ENCODE measurements at regions not wholly inside any gene's neighbourhood (a gene's known extent, or its start where the extent isn't known, plus 50 kb on each side); places are given as distances from the start of the nearest gene placed in this dataset.
"Not testable (repeated sequence)": the region's sequence is repeated elsewhere in the genome, so short reads cannot be mapped to it uniquely, and the experiment has no call there.

- TF ChIP-seq EP300 (IDR thresholded peaks at IDR 0.05; ENCODE audit: borderline replicate concordance in 1 of 2, control insufficient read depth in 1 of 2, low read depth in 2 of 2, low read length in 2 of 2), result peak in 1 of 2 experiments; percentile 29; a peak in 1 of 4 replicates
- peak; percentile 57 for TF ChIP-seq ATF7 (IDR thresholded peaks at IDR 0.05; ENCODE audit: low read depth)
- TF ChIP-seq E2F4 (IDR thresholded peaks at IDR 0.05; ENCODE audit: low read depth, low read length), result no peak
- 0 out of 4 replicates have a peak, but pooled peaks of 1 of the 2 experiments have one; percentile 16 for TF ChIP-seq SRF (IDR thresholded peaks at IDR 0.05; ENCODE audit: low read depth in 2 of 2, low read length in 2 of 2)
- peak; percentile 19; the same call in 1 of the 2 replicates for TF ChIP-seq CREM (IDR thresholded peaks at IDR 0.05; ENCODE audit: low read depth)
- TF ChIP-seq SMC3 (IDR thresholded peaks at IDR 0.05; ENCODE audit: borderline replicate concordance, low read length), result no peak
- peak; percentile 34; the same call in 1 of the 2 replicates for TF ChIP-seq SMARCA5 (IDR thresholded peaks at IDR 0.05)
- peak; percentile 74 for TF ChIP-seq EED (IDR thresholded peaks at IDR 0.05; ENCODE audit: low read depth)
- TF ChIP-seq TCF3 (IDR thresholded peaks at IDR 0.05; ENCODE audit: borderline replicate concordance, insufficient read depth, low read depth, low read length), result no peak
Measured at GRCh38 chr2:242085941-242086621, 216.6 kb downstream of the RTP5 start (continued).

GRCh38 chr2:242088044-242088443, 218.5 kb downstream of the RTP5 start:
- peak overlapping the region; percentile 22; the same call in 1 of the 2 replicates for H3K9ac ChIP-seq (ENCODE audit: control insufficient read depth, insufficient read depth, low read length)
- H3K79me2 ChIP-seq (ENCODE audit: control insufficient read depth, insufficient read depth, low read length); RAD21 ChIA-PET (ENCODE audit: unreplicated experiment); SMC1A ChIA-PET (ENCODE audit: uncharacterized antibody, unreplicated experiment); H3K36me3 ChIP-seq (ENCODE audit: control insufficient read depth in 2 of 2, insufficient read depth in 2 of 2, low read length in 1 of 2); H3K27me3 ChIP-seq (replicated peaks in 1 of 2; ENCODE audit: control insufficient read depth in 2 of 2, insufficient read depth in 2 of 2, low read length in 1 of 2); H3K27ac ChIP-seq (ENCODE audit: control insufficient read depth, insufficient read depth); H3K4me1 ChIP-seq (ENCODE audit: control insufficient read depth, insufficient read depth, low read length); H3K9me3 ChIP-seq (replicated peaks; ENCODE audit: control insufficient read depth, insufficient read depth, low read length); CTCF ChIA-PET; BruUV-seq (replicated peaks); POLR2A ChIA-PET; DNase-seq (ENCODE audit: low read depth, low spot score); FAIRE-seq; in situ Hi-C loops (cut with MboI); H4K20me1 ChIP-seq (ENCODE audit: control insufficient read depth, insufficient read depth): not testable (repeated sequence)
- peak overlapping the region; percentile 60 for H3K4me2 ChIP-seq (ENCODE audit: control insufficient read depth, insufficient read depth)
- intact Hi-C loops (cut with micrococcal nuclease; ENCODE audit: unreplicated experiment), result loop anchor here (5.0 kb wide), 1 partner anchor 121 kb away; no protein-coding TSS in a partner anchor
- peak; percentile 19 for ATAC-seq
- peak overlapping the region; percentile 34 for H2AFZ ChIP-seq (ENCODE audit: control insufficient read depth, low read depth, low read length)
- under 1% methylated on average over 27 of the region's 37 CpGs for WGBS (ENCODE audit: insufficient coverage, insufficient replicate concordance, low lambda C conversion rate, missing lambda C conversion rate)
- H3K4me3 ChIP-seq, result peak overlapping the region; percentile 63; the same call in 1 of the 2 replicates
